ENCODE measurements at regions not wholly inside any gene's neighbourhood (a gene's known extent, or its start where the extent isn't known, plus 50 kb on each side); places are given as distances from the start of the nearest gene placed in this dataset.

DNA sequence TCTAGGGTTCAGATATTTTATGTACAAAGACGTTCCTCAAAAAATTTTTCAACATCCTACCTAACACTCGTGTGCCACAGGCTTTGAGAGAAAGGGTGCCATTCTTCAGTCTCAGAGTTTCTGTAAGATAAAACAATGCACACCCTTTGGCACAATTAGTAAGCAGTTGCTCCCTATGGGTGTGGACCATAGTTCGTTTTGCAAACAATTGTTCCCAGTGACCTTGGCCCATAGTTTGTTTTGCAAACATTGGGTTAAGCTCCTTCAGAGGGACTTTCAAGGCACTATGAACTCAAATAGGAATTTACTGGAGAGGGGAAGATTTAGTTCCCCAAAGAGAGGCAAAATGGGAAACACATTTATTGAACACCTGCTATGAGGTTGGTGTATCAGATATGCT, 220.3 kb upstream of the CA10 start:
- TF ChIP-seq, protein P1, sequence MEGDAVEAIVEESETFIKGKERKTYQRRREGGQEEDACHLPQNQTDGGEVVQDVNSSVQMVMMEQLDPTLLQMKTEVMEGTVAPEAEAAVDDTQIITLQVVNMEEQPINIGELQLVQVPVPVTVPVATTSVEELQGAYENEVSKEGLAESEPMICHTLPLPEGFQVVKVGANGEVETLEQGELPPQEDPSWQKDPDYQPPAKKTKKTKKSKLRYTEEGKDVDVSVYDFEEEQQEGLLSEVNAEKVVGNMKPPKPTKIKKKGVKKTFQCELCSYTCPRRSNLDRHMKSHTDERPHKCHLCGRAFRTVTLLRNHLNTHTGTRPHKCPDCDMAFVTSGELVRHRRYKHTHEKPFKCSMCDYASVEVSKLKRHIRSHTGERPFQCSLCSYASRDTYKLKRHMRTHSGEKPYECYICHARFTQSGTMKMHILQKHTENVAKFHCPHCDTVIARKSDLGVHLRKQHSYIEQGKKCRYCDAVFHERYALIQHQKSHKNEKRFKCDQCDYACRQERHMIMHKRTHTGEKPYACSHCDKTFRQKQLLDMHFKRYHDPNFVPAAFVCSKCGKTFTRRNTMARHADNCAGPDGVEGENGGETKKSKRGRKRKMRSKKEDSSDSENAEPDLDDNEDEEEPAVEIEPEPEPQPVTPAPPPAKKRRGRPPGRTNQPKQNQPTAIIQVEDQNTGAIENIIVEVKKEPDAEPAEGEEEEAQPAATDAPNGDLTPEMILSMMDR (conservative IDR thresholded peaks at IDR 0.05; ENCODE audit: low read depth in 2 of 2): no peak
- TF ChIP-seq, protein P2, sequence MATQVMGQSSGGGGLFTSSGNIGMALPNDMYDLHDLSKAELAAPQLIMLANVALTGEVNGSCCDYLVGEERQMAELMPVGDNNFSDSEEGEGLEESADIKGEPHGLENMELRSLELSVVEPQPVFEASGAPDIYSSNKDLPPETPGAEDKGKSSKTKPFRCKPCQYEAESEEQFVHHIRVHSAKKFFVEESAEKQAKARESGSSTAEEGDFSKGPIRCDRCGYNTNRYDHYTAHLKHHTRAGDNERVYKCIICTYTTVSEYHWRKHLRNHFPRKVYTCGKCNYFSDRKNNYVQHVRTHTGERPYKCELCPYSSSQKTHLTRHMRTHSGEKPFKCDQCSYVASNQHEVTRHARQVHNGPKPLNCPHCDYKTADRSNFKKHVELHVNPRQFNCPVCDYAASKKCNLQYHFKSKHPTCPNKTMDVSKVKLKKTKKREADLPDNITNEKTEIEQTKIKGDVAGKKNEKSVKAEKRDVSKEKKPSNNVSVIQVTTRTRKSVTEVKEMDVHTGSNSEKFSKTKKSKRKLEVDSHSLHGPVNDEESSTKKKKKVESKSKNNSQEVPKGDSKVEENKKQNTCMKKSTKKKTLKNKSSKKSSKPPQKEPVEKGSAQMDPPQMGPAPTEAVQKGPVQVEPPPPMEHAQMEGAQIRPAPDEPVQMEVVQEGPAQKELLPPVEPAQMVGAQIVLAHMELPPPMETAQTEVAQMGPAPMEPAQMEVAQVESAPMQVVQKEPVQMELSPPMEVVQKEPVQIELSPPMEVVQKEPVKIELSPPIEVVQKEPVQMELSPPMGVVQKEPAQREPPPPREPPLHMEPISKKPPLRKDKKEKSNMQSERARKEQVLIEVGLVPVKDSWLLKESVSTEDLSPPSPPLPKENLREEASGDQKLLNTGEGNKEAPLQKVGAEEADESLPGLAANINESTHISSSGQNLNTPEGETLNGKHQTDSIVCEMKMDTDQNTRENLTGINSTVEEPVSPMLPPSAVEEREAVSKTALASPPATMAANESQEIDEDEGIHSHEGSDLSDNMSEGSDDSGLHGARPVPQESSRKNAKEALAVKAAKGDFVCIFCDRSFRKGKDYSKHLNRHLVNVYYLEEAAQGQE (IDR thresholded peaks at IDR 0.05; ENCODE audit: unreplicated experiment): no peak
- TF ChIP-seq EZH2 (IDR thresholded peaks at IDR 0.05; ENCODE audit: low read depth, unreplicated experiment): no peak
- no peak for TF ChIP-seq POLR2AphosphoS5 (IDR thresholded peaks at IDR 0.05; ENCODE audit: low read depth)
- no peak for TF ChIP-seq EZH2phosphoT487 (IDR thresholded peaks at IDR 0.05; ENCODE audit: unreplicated experiment)
- TF ChIP-seq CREB1 (CRISPR knock-in tag; IDR thresholded peaks at IDR 0.05; ENCODE audit: low read depth): no peak

All from GM23338 (cell line).